OCI-LY1 (cell line): ENCODE measurements at regions not wholly inside any gene's neighbourhood (a gene's known extent, or its start where the extent isn't known, plus 50 kb on each side); places are given as distances from the start of the nearest gene placed in this dataset.

Experiments used
- H2AFZ ChIP-seq: fragments of 200-600 bp; sonication (generic), shearing (Covaris generic); 2 replicates; pipeline ENCODE4 v1.6.0; 2014; ENCODE audit warnings: antibody characterized with exemption, mild to moderate bottlenecking, low read length
- H3F3A ChIP-seq: fragments of 200-600 bp; sonication (generic), shearing (Covaris generic); 2 replicates; pipeline ENCODE4 v1.6.0; 2014; ENCODE audit warnings: mild to moderate bottlenecking, antibody characterized with exemption, low read length, moderate library complexity; ENCODE audit not compliant: insufficient read depth
- H3K27ac ChIP-seq: fragments of 200-600 bp; sonication (generic); 2 replicates; pipeline ENCODE4 v1.5.1; 2014; ENCODE audit warnings: low read length, mixed run types, mild to moderate bottlenecking, low read depth; ENCODE audit not compliant: poor library complexity, severe bottlenecking
- H3K27me3 ChIP-seq: fragments of 200-600 bp; sonication (generic); 2 replicates; pipeline ENCODE4 v1.6.0; 2014; ENCODE audit warnings: antibody characterized with exemption, mild to moderate bottlenecking, low read length, moderate library complexity; ENCODE audit not compliant: insufficient read depth
- H3K36me3 ChIP-seq: fragments of 200-600 bp; sonication (generic); 2 replicates; pipeline ENCODE4 v1.6.1; 2014; ENCODE audit warnings: mild to moderate bottlenecking, antibody characterized with exemption, low read length, moderate library complexity, mixed read lengths; ENCODE audit not compliant: insufficient read depth
- H3K4me1 ChIP-seq: fragments of 200-600 bp; sonication (generic); 2 replicates; pipeline ENCODE4 v1.5.1; 2014; ENCODE audit warnings: mild to moderate bottlenecking, low read length, moderate library complexity; ENCODE audit not compliant: insufficient read depth, severe bottlenecking
- H3K4me2 ChIP-seq: fragments of 200-600 bp; sonication (generic), shearing (Covaris generic); 2 replicates; pipeline ENCODE4 v1.6.1; 2014; ENCODE audit warnings: low read length
- H3K4me3 ChIP-seq: fragments of 200-600 bp; sonication (generic); 2 replicates; pipeline ENCODE4 v1.5.1; 2014; ENCODE audit warnings: low read length, low read depth, mild to moderate bottlenecking, mixed read lengths; ENCODE audit not compliant: poor library complexity, severe bottlenecking
- H3K79me2 ChIP-seq: fragments of 200-600 bp; shearing (Covaris generic); 2 replicates; pipeline ENCODE4 v1.6.1; 2016; ENCODE audit warnings: mixed run types, low read length, mixed read lengths; ENCODE audit not compliant: insufficient read depth
- H3K9ac ChIP-seq: fragments of 200-600 bp; sonication (generic), shearing (Covaris generic); 2 replicates; pipeline ENCODE4 v1.6.1; 2014; ENCODE audit warnings: mild to moderate bottlenecking, low read length, mixed read lengths
- H3K9me2 ChIP-seq: fragments of 200-600 bp; sonication (generic), shearing (Covaris generic); 2 replicates; pipeline ENCODE4 v1.6.1; 2014; ENCODE audit warnings: low read depth, mild to moderate bottlenecking, low read length, mixed read lengths
- H3K9me3 ChIP-seq: fragments of 200-600 bp; shearing (Covaris generic); 2 replicates; pipeline ENCODE4 v1.6.1; 2014; ENCODE audit warnings: low read length, mixed read lengths
- H4K20me1 ChIP-seq: fragments of 200-600 bp; sonication (generic), shearing (Covaris generic); 2 replicates; pipeline ENCODE4 v1.6.0; 2016; ENCODE audit warnings: mild to moderate bottlenecking, low read length; ENCODE audit not compliant: insufficient read depth
- EZH2 ChIP-seq: fragments of 200-600 bp; sonication (generic), shearing (Covaris generic); IDR thresholded peaks from 2 replicates; pipeline ENCODE4 v1.8.0; 2017; ENCODE audit warnings: borderline replicate concordance, mixed run types, mild to moderate bottlenecking, antibody characterized with exemption, low read length, moderate library complexity, mixed read lengths
- TF ChIP-seq, protein P1 (sequence below): fragments of 200-600 bp; sonication (generic), shearing (Covaris generic); IDR thresholded peaks from 2 replicates; pipeline ENCODE4 v1.5.1; 2017; ENCODE audit warnings: mild to moderate bottlenecking, antibody characterized with exemption, low read length, moderate library complexity, mixed read lengths

DNA sequence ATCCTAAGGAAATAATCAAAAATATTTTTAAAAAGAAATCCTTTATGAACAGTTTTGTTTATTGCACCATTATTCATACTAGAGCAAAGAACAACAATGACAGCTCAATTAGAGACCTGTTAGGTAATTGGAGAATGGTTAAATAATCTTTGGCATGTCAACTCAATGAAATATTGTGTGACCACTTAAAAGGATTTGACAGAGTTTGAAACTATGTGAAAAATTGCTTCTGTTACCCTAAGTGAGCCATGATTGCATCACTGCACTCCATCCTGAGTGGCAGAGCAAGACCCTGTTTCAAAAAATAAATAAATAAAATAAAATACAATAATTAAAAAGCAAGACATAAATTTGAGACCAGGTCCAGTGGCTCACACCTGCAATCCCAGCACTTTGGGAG, 66.1 kb upstream of the ATP8B1 start:
- TF ChIP-seq, protein P1, sequence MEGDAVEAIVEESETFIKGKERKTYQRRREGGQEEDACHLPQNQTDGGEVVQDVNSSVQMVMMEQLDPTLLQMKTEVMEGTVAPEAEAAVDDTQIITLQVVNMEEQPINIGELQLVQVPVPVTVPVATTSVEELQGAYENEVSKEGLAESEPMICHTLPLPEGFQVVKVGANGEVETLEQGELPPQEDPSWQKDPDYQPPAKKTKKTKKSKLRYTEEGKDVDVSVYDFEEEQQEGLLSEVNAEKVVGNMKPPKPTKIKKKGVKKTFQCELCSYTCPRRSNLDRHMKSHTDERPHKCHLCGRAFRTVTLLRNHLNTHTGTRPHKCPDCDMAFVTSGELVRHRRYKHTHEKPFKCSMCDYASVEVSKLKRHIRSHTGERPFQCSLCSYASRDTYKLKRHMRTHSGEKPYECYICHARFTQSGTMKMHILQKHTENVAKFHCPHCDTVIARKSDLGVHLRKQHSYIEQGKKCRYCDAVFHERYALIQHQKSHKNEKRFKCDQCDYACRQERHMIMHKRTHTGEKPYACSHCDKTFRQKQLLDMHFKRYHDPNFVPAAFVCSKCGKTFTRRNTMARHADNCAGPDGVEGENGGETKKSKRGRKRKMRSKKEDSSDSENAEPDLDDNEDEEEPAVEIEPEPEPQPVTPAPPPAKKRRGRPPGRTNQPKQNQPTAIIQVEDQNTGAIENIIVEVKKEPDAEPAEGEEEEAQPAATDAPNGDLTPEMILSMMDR, result no peak
- no peak for TF ChIP-seq EZH2
- H3K9me2 ChIP-seq, result no peaks in the 10 kb centered on the region
- H3K79me2 ChIP-seq, result no peaks in the 10 kb centered on the region
- no peaks in the 10 kb centered on the region for H3K4me1 ChIP-seq
- H2AFZ ChIP-seq, result no peak overlapping the region
- no peaks in the 10 kb centered on the region for H3F3A ChIP-seq
- H4K20me1 ChIP-seq, result no peaks in the 10 kb centered on the region
- peaks cover 3% of the 10 kb centered on the region; the same call in 1 of the 2 replicates for H3K9me3 ChIP-seq
- H3K9ac ChIP-seq, result no peak overlapping the region
- H3K27me3 ChIP-seq, result no peaks in the 10 kb centered on the region
- no peak overlapping the region for H3K27ac ChIP-seq
- no peaks in the 10 kb centered on the region for H3K36me3 ChIP-seq
- no peak overlapping the region for H3K4me3 ChIP-seq
- H3K4me2 ChIP-seq, result no peak overlapping the region

DNA sequence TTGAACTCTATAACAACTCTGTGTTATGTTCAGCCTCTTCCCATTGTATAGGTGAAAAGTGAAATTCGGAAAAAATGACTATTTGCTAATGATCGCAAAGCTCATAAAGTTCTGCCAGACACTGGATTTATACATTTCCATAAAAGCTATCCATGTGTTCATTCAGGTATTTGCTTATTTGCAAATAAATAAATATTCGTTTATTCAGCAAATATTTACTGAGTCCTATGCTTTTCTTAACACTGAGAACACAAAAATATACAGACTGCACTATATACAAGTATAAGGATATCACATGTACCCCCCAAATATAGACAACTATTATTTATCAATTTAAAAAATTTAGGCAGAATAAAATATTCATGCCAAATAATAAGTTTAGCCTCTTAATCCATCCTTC, 63.2 kb upstream of the ATP8B1 start:
- Histone ChIP-seq H3K4me3 (no peak overlapping the region), H3F3A (no peaks in the 10 kb centered on the region), H3K27me3 (no peaks in the 10 kb centered on the region), H3K9me3 (no peaks in the 10 kb centered on the region), H3K4me1 (no peaks in the 10 kb centered on the region), H3K4me2 (no peak overlapping the region), H3K79me2 (no peaks in the 10 kb centered on the region), H3K9ac (no peak overlapping the region), H3K27ac (no peak overlapping the region), H3K9me2 (no peaks in the 10 kb centered on the region), H3K36me3 (no peaks in the 10 kb centered on the region), H4K20me1 (no peaks in the 10 kb centered on the region), H2AFZ (no peak overlapping the region)
- TF ChIP-seq, protein P1, result no peak
- no peak for TF ChIP-seq EZH2

DNA sequence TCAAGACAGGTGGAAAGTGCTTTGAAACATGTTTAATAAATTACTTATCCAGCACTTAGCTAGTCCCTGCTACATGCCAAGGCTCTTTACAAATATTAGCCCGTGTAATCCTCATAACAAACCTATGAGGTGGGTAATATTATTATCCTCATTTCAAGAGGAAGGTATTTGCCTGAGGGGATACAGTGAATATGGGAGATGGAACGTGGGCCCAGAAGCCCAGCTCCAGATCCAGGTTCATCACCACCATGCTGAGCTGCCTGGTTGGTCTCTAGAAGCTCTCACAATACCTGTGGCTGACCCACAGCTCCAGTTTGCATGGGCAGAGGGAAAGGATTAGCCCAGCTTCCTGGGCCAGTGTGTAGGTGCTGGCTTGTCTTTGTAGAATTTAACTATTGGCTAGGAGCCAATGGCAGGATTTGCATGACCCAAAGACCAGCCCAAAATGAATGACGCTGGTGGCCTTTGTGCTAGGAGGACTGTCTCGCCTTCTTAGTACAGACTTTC, 61.6 kb upstream of the ATP8B1 start:
- TF ChIP-seq EZH2, result no peak
- TF ChIP-seq, protein P1, result no peak
- Histone ChIP-seq H3K9me2 (no peaks in the 10 kb centered on the region), H4K20me1 (no peaks in the 10 kb centered on the region), H3F3A (no peaks in the 10 kb centered on the region), H3K4me3 (no peak overlapping the region), H3K36me3 (no peaks in the 10 kb centered on the region), H3K27ac (no peak overlapping the region), H3K4me2 (no peak overlapping the region), H3K27me3 (no peaks in the 10 kb centered on the region), H3K9me3 (no peaks in the 10 kb centered on the region), H3K9ac (no peak overlapping the region), H3K4me1 (no peaks in the 10 kb centered on the region), H3K79me2 (no peaks in the 10 kb centered on the region), H2AFZ (no peak overlapping the region)
